Smooth muscle cell (in vitro differentiated cells): ENCODE measurements at regions not wholly inside any gene's neighbourhood (a gene's known extent, or its start where the extent isn't known, plus 50 kb on each side); places are given as distances from the start of the nearest gene placed in this dataset.

ENCODE experiments used
- DNase-seq: peaks from one replicate; lab custom pipeline; 2025; ENCODE audit not compliant: unreplicated experiment; lab: John Stamatoyannopoulos, UW
- H2AFZ ChIP-seq: fragments of 200-600 bp; sonication (generic); 2 replicates; pipeline ENCODE4 v1.6.0; 2016; ENCODE audit warnings: antibody characterized with exemption, low read depth, mild to moderate bottlenecking
- H3F3A ChIP-seq: fragments of 200-600 bp; sonication (generic); 2 replicates; pipeline ENCODE4 v1.6.0; 2017; ENCODE audit warnings: antibody characterized with exemption, low read depth
- H3K27ac ChIP-seq: fragments of 200-600 bp; sonication (generic); 2 replicates; pipeline ENCODE4 v1.5.1; 2016; ENCODE audit warnings: low read depth, mild to moderate bottlenecking
- H3K27me3 ChIP-seq: fragments of 200-600 bp; sonication (generic); 2 replicates; pipeline ENCODE4 v1.6.1; 2016; ENCODE audit warnings: low read depth, mild to moderate bottlenecking
- H3K36me3 ChIP-seq: fragments of 200-600 bp; sonication (generic); 2 replicates; pipeline ENCODE4 v1.5.1; 2016; ENCODE audit warnings: low read depth
- H3K4me1 ChIP-seq: fragments of 200-600 bp; sonication (generic); 2 replicates; pipeline ENCODE4 v1.5.1; 2016; ENCODE audit warnings: low read depth
- H3K4me2 ChIP-seq: fragments of 200-600 bp; sonication (generic); 2 replicates; pipeline ENCODE4 v1.6.0; 2016; ENCODE audit warnings: mild to moderate bottlenecking
- H3K4me3 ChIP-seq: fragments of 200-600 bp; sonication (generic); 2 replicates; pipeline ENCODE4 v1.5.1; 2016; ENCODE audit warnings: mild to moderate bottlenecking
- H3K79me2 ChIP-seq: fragments of 200-600 bp; sonication (generic); 2 replicates; pipeline ENCODE4 v1.6.0; 2016; ENCODE audit warnings: low read depth, mild to moderate bottlenecking
- H3K9ac ChIP-seq: fragments of 200-600 bp; sonication (generic); 2 replicates; pipeline ENCODE4 v1.6.0; 2016; ENCODE audit warnings: low read depth
- H3K9me3 ChIP-seq: fragments of 200-600 bp; sonication (generic); replicated peaks from 2 replicates; pipeline ENCODE4 v1.5.1; 2016; ENCODE audit warnings: low read depth
- H4K20me1 ChIP-seq: fragments of 200-600 bp; sonication (generic); 2 replicates; pipeline ENCODE4 v1.6.0; 2016; ENCODE audit warnings: low read depth
- CTCF ChIP-seq: fragments of 200-600 bp; sonication (generic); IDR thresholded peaks from 2 replicates; pipeline ENCODE4 v1.5.1; 2017; ENCODE audit warnings: borderline replicate concordance, mild to moderate bottlenecking, antibody characterized with exemption; ENCODE audit not compliant: insufficient read depth, poor library complexity, severe bottlenecking
- WGBS: methylation state at CpG from one replicate; pipeline ENCODE4 v1.1.7; 2016; ENCODE audit warnings: low lambda C conversion rate; 5-methylcytosine and 5-hydroxymethylcytosine counted together

DNA sequence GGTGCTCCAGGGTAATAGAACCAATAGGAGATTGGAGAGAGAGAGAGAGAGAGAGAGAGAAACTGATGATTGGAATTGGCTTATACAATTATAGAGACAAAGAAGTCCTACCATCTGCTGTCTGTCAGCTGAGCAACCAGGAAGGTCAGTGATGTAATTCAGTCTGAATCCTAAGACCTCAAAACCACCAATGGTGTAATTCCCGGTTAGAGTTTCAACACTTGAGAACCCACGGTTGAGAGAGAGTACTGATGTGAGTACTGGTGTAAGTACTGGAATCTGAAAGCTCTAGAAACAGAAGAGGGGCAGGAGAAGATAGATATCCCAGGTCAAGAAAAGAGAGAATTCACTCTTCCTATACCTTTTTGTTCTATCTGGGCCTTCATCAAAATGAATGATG, 775.8 kb downstream of the EFNA5 start:
- 63% methylated on average over 2 of the region's 2 CpGs for WGBS
- Histone ChIP-seq H3K36me3 (no peaks in the 10 kb centered on the region), H3K4me3 (no peak overlapping the region), H2AFZ (no peak overlapping the region), H3K4me2 (no peak overlapping the region), H3K9me3 (no peaks in the 10 kb centered on the region), H3F3A (no peaks in the 10 kb centered on the region), H3K4me1 (no peaks in the 10 kb centered on the region), H3K27ac (no peak overlapping the region), H3K27me3 (no peaks in the 10 kb centered on the region), H3K9ac (no peak overlapping the region), H3K79me2 (no peaks in the 10 kb centered on the region), H4K20me1 (no peaks in the 10 kb centered on the region)
- no peak for DNase-seq
- no peak for TF ChIP-seq CTCF

DNA sequence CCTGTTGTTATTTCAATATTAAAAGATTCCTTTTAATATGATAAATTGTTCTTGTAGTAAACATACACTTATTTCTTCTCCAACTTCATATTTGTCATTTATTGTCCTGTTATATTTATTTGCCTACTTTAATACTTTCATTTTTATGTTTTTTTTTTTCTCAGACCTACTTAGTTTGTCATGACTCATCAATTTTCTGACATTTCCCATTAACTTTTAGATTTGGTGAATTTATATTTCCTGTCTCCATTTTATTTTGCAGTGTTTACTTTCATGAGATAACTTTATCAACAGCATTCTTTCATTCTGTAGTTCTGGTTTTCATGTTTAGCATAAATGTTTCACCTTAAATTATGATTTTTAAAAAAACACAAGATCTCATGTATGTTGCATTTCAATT, 788.7 kb downstream of the EFNA5 start:
- no peaks in the 10 kb centered on the region for H4K20me1 ChIP-seq
- H3F3A ChIP-seq: no peaks in the 10 kb centered on the region
- no peaks in the 10 kb centered on the region for H3K4me1 ChIP-seq
- H3K79me2 ChIP-seq: no peaks in the 10 kb centered on the region
- no peaks in the 10 kb centered on the region for H3K36me3 ChIP-seq
- H3K4me2 ChIP-seq: no peak overlapping the region
- H3K9ac ChIP-seq: no peak overlapping the region
- H3K4me3 ChIP-seq: no peak overlapping the region
- peak overlapping the region; percentile 32 for H2AFZ ChIP-seq
- TF ChIP-seq CTCF: no peak
- H3K27ac ChIP-seq: no peak overlapping the region
- H3K27me3 ChIP-seq: no peaks in the 10 kb centered on the region
- no peak for DNase-seq
- H3K9me3 ChIP-seq: no peaks in the 10 kb centered on the region

GRCh38 chr5:106880656-106881055, 790.1 kb downstream of the EFNA5 start:
- no peak overlapping the region for H3K27ac ChIP-seq
- no peaks in the 10 kb centered on the region for H4K20me1 ChIP-seq
- no peak for DNase-seq
- no peaks in the 10 kb centered on the region for H3K79me2 ChIP-seq
- TF ChIP-seq CTCF: no peak
- no peaks in the 10 kb centered on the region for H3K9me3 ChIP-seq
- WGBS: 73% methylated on average over 2 of the region's 2 CpGs
- H3K4me1 ChIP-seq: no peaks in the 10 kb centered on the region
- no peak overlapping the region for H2AFZ ChIP-seq
- no peak overlapping the region for H3K9ac ChIP-seq
- no peaks in the 10 kb centered on the region for H3K27me3 ChIP-seq
- H3K36me3 ChIP-seq: no peaks in the 10 kb centered on the region
- no peak overlapping the region for H3K4me2 ChIP-seq
- no peak overlapping the region for H3K4me3 ChIP-seq
- no peaks in the 10 kb centered on the region for H3F3A ChIP-seq

- no peaks in the 10 kb centered on the region for H3K9me3 ChIP-seq
- no peak overlapping the region for H3K27ac ChIP-seq
- 98% methylated on average over 3 of the region's 3 CpGs for WGBS
- no peak for DNase-seq
- no peak overlapping the region for H2AFZ ChIP-seq
- no peak overlapping the region for H3K9ac ChIP-seq
- no peaks in the 10 kb centered on the region for H3K4me1 ChIP-seq
- H3F3A ChIP-seq: no peaks in the 10 kb centered on the region
- H4K20me1 ChIP-seq: no peaks in the 10 kb centered on the region
- no peaks in the 10 kb centered on the region for H3K27me3 ChIP-seq
- H3K36me3 ChIP-seq: no peaks in the 10 kb centered on the region
- no peaks in the 10 kb centered on the region for H3K79me2 ChIP-seq
- no peak for TF ChIP-seq CTCF
- H3K4me2 ChIP-seq: no peak overlapping the region
- no peak overlapping the region for H3K4me3 ChIP-seq
Observed at GRCh38 chr5:106877881-106878280, 792.9 kb downstream of the EFNA5 start.
